Loucy (cell line): ENCODE measurements at regions not wholly inside any gene's neighbourhood (a gene's known extent, or its start where the extent isn't known, plus 50 kb on each side); places are given as distances from the start of the nearest gene placed in this dataset.

Experiments
- EZH2phosphoT487 ChIP-seq: fragments of 200-600 bp; IDR thresholded peaks from 2 replicates; pipeline ENCODE4 v1.6.1; 2018; ENCODE audit warnings: antibody characterized with exemption, mild to moderate bottlenecking, moderate library complexity, borderline replicate concordance
- TF ChIP-seq, protein P1 (sequence below): fragments of 200-600 bp; sonication (generic); conservative IDR thresholded peaks from 2 replicates; pipeline ENCODE4 v1.5.1; 2014; ENCODE audit warnings: mild to moderate bottlenecking, antibody characterized with exemption, low read length

DNA sequence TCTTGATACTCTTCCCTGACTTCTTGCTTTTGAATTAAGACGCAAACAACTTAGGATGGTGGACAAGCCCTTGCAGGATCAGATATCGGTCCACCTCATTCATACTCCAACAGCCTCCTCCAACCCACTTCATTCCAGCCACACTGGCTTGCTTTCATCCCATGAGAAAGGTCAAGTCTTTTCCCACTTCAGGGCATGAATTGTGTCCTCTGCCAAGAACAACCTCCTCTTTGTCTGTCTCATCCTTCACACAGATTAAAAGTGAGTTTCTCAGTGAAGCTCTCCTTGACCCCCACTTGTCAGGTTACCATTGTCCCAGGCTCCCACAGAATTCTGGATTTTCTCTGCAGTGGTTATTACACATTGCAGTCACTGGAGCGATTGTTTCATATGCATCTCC lies 91.8 kb upstream of the TGM3 start:
- TF ChIP-seq, protein P1, sequence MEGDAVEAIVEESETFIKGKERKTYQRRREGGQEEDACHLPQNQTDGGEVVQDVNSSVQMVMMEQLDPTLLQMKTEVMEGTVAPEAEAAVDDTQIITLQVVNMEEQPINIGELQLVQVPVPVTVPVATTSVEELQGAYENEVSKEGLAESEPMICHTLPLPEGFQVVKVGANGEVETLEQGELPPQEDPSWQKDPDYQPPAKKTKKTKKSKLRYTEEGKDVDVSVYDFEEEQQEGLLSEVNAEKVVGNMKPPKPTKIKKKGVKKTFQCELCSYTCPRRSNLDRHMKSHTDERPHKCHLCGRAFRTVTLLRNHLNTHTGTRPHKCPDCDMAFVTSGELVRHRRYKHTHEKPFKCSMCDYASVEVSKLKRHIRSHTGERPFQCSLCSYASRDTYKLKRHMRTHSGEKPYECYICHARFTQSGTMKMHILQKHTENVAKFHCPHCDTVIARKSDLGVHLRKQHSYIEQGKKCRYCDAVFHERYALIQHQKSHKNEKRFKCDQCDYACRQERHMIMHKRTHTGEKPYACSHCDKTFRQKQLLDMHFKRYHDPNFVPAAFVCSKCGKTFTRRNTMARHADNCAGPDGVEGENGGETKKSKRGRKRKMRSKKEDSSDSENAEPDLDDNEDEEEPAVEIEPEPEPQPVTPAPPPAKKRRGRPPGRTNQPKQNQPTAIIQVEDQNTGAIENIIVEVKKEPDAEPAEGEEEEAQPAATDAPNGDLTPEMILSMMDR = no peak
- no peak for TF ChIP-seq EZH2phosphoT487
